ENCODE measurements at regions not wholly inside any gene's neighbourhood (a gene's known extent, or its start where the extent isn't known, plus 50 kb on each side); places are given as distances from the start of the nearest gene placed in this dataset.

DNA sequence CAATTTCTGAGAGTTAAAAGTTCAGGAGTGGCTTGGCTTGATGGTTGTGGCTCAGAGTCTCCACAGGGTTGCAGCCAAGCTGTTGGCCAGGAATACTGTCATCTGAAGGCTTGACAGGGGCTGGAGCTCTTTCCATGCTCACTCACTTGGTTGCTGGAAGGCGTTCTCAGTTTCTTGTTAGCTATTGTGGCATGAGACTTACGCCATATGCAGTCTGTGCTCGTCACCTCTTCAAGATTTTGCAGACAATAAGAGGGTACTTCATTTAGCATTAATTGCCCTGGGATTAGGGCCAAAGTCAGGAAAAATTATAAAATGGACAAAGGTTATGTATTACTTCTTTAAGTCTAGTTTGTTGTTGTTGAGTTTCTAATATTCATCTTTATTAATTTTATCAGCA is 380.6 kb upstream of the MAP3K7 start:
- H3K4me1 ChIP-seq (ENCODE audit: control insufficient read depth in 3 of 3, insufficient read depth in 2 of 3, low read depth in 1 of 3, low read length in 2 of 3), result no peaks in the 10 kb centered on the region
- H3K36me3 ChIP-seq (ENCODE audit: control insufficient read depth in 3 of 3, insufficient read depth in 2 of 3, low read depth in 1 of 3, low read length in 3 of 3), result no peaks in the 10 kb centered on the region
- H3K27ac ChIP-seq (ENCODE audit: low read depth in 1 of 3, low read length in 2 of 3), result no peak overlapping the region
- FAIRE-seq (no peak), DNase-seq (no peak)
- no peaks in the 10 kb centered on the region for H3K9me3 ChIP-seq (ENCODE audit: control insufficient read depth in 2 of 2, insufficient read depth in 1 of 2, low read depth in 1 of 2, low read length in 1 of 2)
- H3K4me3 ChIP-seq (ENCODE audit: low read depth in 1 of 3, low read length in 3 of 3), result no peak overlapping the region
- H3K27me3 ChIP-seq (ENCODE audit: control insufficient read depth in 3 of 3, insufficient read depth in 3 of 3, low read length in 3 of 3), result no peaks in the 10 kb centered on the region
- WGBS, 3 donors, result 66 to 88% (median 81%) methylated on average over 3 of the region's 3 CpGs

DNA sequence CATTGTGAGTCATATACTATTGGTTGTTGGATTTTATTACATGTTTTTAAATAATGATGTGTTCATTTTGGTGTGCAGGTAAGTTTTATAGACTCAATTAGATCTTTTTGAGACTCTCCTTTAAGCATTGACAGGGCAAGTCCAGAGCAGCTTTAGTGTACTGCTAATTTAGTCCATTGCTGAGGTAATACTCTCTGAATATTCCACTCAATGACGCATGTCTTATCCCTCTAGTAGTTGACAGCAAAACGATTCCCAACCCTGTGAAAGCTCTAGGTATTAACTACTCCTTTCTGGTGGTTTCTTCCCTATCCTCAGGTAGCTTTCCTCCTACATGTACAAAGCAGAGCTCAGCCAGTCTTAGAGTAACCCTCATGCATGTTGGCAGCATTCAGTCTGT is 373.5 kb upstream of the MAP3K7 start:
- 75 to 85% (median 78%) methylated on average over 2 of the region's 2 CpGs for WGBS, 3 donors
- FAIRE-seq, result no peak

DNA sequence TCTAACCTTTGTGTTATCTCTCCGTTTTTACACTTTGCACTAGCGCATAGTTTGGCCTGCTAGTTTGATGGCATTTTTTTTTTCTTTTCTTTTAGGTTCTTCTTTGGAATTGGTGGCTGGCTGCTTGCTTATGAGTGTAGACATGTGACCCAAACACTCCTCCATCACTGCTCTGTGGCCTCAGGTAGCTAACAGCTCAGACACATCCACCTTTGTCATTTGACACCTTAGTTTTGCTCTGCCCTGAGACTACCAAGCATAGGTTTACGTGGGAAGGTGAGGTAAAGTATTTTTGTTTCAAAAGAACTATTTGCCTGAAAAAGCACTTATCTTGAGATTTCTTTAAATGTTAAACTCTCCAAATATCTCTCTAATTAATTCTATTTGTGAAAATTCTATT is 368.4 kb upstream of the MAP3K7 start:
- 80 to 88% (median 81%) methylated on average over 3 of the region's 3 CpGs for WGBS, 3 donors

More for the DNA sequence above, 373.5 kb upstream of the MAP3K7 start:
- no peak for DNase-seq
- H3K27ac ChIP-seq (ENCODE audit: low read depth in 1 of 3, low read length in 2 of 3), result no peak overlapping the region
- H3K36me3 ChIP-seq (ENCODE audit: control insufficient read depth in 3 of 3, insufficient read depth in 2 of 3, low read depth in 1 of 3, low read length in 3 of 3), result no peaks in the 10 kb centered on the region
- no peaks in the 10 kb centered on the region for H3K27me3 ChIP-seq (ENCODE audit: control insufficient read depth in 3 of 3, insufficient read depth in 3 of 3, low read length in 3 of 3)
- H3K4me3 ChIP-seq (ENCODE audit: low read depth in 1 of 3, low read length in 3 of 3), result no peak overlapping the region
- no peaks in the 10 kb centered on the region for H3K4me1 ChIP-seq (ENCODE audit: control insufficient read depth in 3 of 3, insufficient read depth in 2 of 3, low read depth in 1 of 3, low read length in 2 of 3)
- no peaks in the 10 kb centered on the region for H3K9me3 ChIP-seq (ENCODE audit: control insufficient read depth in 2 of 2, insufficient read depth in 1 of 2, low read depth in 1 of 2, low read length in 1 of 2)

DNA sequence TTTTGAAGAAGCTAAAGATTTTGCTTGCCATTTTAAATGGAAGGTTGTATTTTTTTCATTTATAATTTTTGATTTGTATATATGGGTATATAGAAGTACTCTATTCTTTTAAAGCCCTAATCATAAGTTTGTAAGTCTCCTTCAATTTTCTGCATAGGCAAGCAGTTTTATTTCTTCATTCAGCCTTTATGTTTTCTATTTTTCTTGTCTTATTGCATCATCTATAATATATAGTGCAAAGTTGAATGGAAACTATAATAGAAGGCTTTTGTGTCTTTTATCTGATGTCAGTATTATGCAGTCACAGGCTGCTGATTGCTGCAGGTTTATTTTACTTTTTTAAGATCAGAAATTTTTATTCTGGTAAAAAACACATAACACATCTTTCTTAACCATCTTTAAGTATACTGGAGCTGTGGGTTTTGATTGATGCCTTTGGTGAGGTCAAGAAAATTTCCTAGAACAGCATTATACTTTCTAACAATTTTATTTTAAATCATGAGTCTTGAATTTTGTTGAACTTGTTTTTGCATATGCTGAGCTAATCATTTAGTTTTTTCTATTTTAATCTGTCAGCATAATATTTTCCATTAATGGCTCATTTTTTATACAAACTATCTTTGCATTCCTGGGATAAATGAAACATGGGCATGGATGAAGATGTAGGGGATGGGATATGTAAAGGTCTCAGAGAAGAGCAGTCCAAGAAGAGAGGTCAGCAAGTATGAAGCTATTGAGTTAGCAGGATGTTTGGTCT is 366.7 kb upstream of the MAP3K7 start:
- Histone ChIP-seq H3K27me3 (ENCODE audit: control insufficient read depth in 3 of 3, insufficient read depth in 3 of 3, low read length in 3 of 3) (no peaks in the 10 kb centered on the region), H3K36me3 (ENCODE audit: control insufficient read depth in 3 of 3, insufficient read depth in 2 of 3, low read depth in 1 of 3, low read length in 3 of 3) (no peaks in the 10 kb centered on the region), H3K9me3 (ENCODE audit: control insufficient read depth in 2 of 2, insufficient read depth in 1 of 2, low read depth in 1 of 2, low read length in 1 of 2) (peaks cover 0 to 2% of the 10 kb centered on the region in 2 donors), H3K4me3 (ENCODE audit: low read depth in 1 of 3, low read length in 3 of 3) (no peak overlapping the region), H3K4me1 (ENCODE audit: control insufficient read depth in 3 of 3, insufficient read depth in 2 of 3, low read depth in 1 of 3, low read length in 2 of 3) (no peaks in the 10 kb centered on the region), H3K27ac (ENCODE audit: low read depth in 1 of 3, low read length in 2 of 3) (no peak overlapping the region)
- FAIRE-seq (no peak), DNase-seq (no peak)

More for the DNA sequence above, 368.4 kb upstream of the MAP3K7 start:
- H3K27ac ChIP-seq (ENCODE audit: low read depth in 1 of 3, low read length in 2 of 3), result no peak overlapping the region
- peaks cover 0 to 2% of the 10 kb centered on the region in 2 donors for H3K9me3 ChIP-seq (ENCODE audit: control insufficient read depth in 2 of 2, insufficient read depth in 1 of 2, low read depth in 1 of 2, low read length in 1 of 2)
- H3K4me1 ChIP-seq (ENCODE audit: control insufficient read depth in 3 of 3, insufficient read depth in 2 of 3, low read depth in 1 of 3, low read length in 2 of 3), result no peaks in the 10 kb centered on the region
- H3K4me3 ChIP-seq (ENCODE audit: low read depth in 1 of 3, low read length in 3 of 3), result no peak overlapping the region
- no peaks in the 10 kb centered on the region for H3K27me3 ChIP-seq (ENCODE audit: control insufficient read depth in 3 of 3, insufficient read depth in 3 of 3, low read length in 3 of 3)
- DNase-seq (no peak), FAIRE-seq (no peak)
- no peaks in the 10 kb centered on the region for H3K36me3 ChIP-seq (ENCODE audit: control insufficient read depth in 3 of 3, insufficient read depth in 2 of 3, low read depth in 1 of 3, low read length in 3 of 3)

DNA sequence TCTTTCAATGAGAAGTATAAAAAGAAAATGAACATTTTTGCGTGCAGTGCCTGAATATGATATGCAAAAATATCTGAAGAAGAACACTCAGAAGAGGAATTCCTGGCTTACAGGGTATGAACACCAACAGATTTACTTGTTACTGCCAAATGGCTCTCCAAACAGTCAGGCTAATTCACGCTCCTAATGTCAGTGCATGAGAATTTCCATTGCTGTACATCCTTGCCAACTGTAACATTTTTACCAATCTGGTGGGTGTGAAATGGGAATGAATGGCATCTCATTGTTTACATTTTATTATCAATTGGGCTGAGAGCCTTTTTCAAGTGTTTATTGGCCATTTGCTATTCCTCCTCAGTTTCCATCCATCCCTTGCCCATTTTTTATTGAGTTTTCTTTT is 365.3 kb upstream of the MAP3K7 start:
- H3K4me3 ChIP-seq (ENCODE audit: low read depth in 1 of 3, low read length in 3 of 3), result no peak overlapping the region
- H3K27me3 ChIP-seq (ENCODE audit: control insufficient read depth in 3 of 3, insufficient read depth in 3 of 3, low read length in 3 of 3), result no peaks in the 10 kb centered on the region
- DNase-seq, result no peak
- peaks cover 0 to 2% of the 10 kb centered on the region in 2 donors for H3K9me3 ChIP-seq (ENCODE audit: control insufficient read depth in 2 of 2, insufficient read depth in 1 of 2, low read depth in 1 of 2, low read length in 1 of 2)
- 82 to 88% (median 87%) methylated on average over 2 of the region's 2 CpGs for WGBS, 3 donors
- H3K27ac ChIP-seq (ENCODE audit: low read depth in 1 of 3, low read length in 2 of 3), result no peak overlapping the region
- H3K36me3 ChIP-seq (ENCODE audit: control insufficient read depth in 3 of 3, insufficient read depth in 2 of 3, low read depth in 1 of 3, low read length in 3 of 3), result no peaks in the 10 kb centered on the region
- H3K4me1 ChIP-seq (ENCODE audit: control insufficient read depth in 3 of 3, insufficient read depth in 2 of 3, low read depth in 1 of 3, low read length in 2 of 3), result no peaks in the 10 kb centered on the region
- FAIRE-seq, result no peak

DNA sequence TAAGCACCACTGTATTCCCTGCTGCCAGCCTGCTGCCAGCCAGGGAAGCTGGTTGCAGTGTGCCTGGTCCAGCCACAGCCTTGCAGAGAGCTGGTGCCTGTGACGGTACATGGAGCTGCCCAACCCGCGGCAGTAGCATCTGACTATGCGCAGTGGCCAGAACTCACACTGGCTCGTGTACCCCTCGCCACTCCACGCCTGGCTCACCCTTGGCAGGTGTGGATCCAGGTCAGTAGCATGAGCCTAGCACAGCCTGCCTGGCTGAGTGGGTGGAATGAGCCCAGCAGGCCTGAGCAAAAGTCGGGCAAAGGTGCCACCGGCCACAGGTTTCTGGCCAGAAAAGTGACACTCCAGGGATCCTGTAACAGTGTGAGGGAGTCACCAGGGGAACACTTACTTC is 361.7 kb upstream of the MAP3K7 start:
- H3K36me3 ChIP-seq (ENCODE audit: control insufficient read depth in 3 of 3, insufficient read depth in 2 of 3, low read depth in 1 of 3, low read length in 3 of 3), result no peaks in the 10 kb centered on the region
- H3K27me3 ChIP-seq (ENCODE audit: control insufficient read depth in 3 of 3, insufficient read depth in 3 of 3, low read length in 3 of 3), result no peaks in the 10 kb centered on the region
- no peaks in the 10 kb centered on the region for H3K9me3 ChIP-seq (ENCODE audit: control insufficient read depth in 2 of 2, insufficient read depth in 1 of 2, low read depth in 1 of 2, low read length in 1 of 2)
- H3K4me3 ChIP-seq (ENCODE audit: low read depth in 1 of 3, low read length in 3 of 3), result no peak overlapping the region
- DNase-seq (no peak), FAIRE-seq (no peak)
- H3K27ac ChIP-seq (ENCODE audit: low read depth in 1 of 3, low read length in 2 of 3), result no peak overlapping the region
- H3K4me1 ChIP-seq (ENCODE audit: control insufficient read depth in 3 of 3, insufficient read depth in 2 of 3, low read depth in 1 of 3, low read length in 2 of 3), result no peaks in the 10 kb centered on the region
- WGBS, 3 donors, result 81 to 91% (median 84%) methylated on average over 9 of the region's 9 CpGs

DNA sequence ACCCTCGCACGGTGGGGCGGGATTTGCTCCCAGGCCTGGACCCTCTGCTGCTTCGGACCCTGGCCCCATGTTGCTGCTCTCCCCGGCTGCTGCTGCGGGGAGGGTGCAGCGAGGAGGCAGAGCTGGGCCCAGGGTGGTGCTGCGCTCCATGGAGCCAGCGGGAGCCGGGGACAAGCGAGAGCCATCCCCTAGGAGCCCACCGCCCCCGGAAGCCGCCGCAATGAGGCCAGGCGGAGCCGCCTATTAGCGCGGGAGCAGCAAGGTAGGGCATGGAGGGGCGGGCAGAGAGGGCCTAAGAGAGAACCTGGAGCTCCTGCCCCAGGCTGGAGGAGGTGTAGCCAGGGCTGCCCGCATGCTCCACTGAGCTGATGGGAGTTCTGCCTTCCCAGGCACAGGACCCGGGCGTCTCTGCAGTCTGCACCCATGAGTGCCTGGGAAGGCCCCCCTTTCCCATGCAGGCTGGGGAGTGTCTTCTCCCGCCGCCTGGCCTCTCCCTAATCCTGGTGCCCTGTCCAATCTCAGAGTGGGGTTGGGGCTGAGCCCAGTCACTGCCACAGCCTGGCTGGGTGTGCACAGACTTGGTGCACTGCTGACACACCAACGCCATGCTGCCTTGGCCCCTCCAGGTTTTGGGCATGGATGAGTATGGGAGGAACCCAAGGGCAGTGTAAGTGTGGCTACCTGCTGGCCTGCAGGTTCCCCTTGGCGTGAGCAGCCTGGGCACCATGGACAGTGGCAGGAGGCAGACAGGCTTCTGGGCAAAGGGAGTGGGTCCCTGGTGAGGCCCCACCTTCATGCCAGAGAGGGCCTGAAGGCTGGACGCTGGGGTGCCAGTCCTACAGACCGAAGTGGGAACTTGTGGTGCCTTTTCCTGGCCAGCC is 360.6 kb upstream of the MAP3K7 start:
- DNase-seq, result no peak
- no peaks in the 10 kb centered on the region for H3K36me3 ChIP-seq (ENCODE audit: control insufficient read depth in 3 of 3, insufficient read depth in 2 of 3, low read depth in 1 of 3, low read length in 3 of 3)
- no peaks in the 10 kb centered on the region for H3K9me3 ChIP-seq (ENCODE audit: control insufficient read depth in 2 of 2, insufficient read depth in 1 of 2, low read depth in 1 of 2, low read length in 1 of 2)
- H3K27me3 ChIP-seq (ENCODE audit: control insufficient read depth in 3 of 3, insufficient read depth in 3 of 3, low read length in 3 of 3), result no peaks in the 10 kb centered on the region
- H3K27ac ChIP-seq (ENCODE audit: low read depth in 1 of 3, low read length in 2 of 3), result no peak overlapping the region
- no peak for FAIRE-seq
- H3K4me3 ChIP-seq (ENCODE audit: low read depth in 1 of 3, low read length in 3 of 3), result no peak overlapping the region
- 90 to 93% (median 93%) methylated on average over 28 to 29 of the region's 29 CpGs for WGBS, 3 donors
- H3K4me1 ChIP-seq (ENCODE audit: control insufficient read depth in 3 of 3, insufficient read depth in 2 of 3, low read depth in 1 of 3, low read length in 2 of 3), result no peaks in the 10 kb centered on the region

DNA sequence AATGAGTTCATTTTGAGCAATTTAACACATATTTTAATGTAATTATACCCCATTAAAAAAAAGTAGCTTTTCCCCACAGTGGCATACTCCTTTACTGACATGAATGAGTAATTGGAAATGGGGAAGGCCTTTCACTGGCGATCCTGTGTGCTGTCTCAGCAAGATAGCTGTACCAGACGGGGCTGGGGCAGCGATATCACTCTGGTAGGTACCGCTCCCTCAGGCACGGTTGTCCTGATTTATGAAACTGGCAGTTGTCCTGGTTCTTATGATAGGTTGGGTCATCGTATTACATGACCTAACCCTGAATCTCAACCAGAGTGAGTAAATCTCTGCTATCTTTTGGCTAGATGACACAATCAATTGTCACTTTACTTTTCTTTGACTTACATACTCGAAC is 355.0 kb upstream of the MAP3K7 start:
- Histone ChIP-seq H3K4me1 (ENCODE audit: control insufficient read depth in 3 of 3, insufficient read depth in 2 of 3, low read depth in 1 of 3, low read length in 2 of 3) (no peaks in the 10 kb centered on the region), H3K9me3 (ENCODE audit: control insufficient read depth in 2 of 2, insufficient read depth in 1 of 2, low read depth in 1 of 2, low read length in 1 of 2) (no peaks in the 10 kb centered on the region), H3K27me3 (ENCODE audit: control insufficient read depth in 3 of 3, insufficient read depth in 3 of 3, low read length in 3 of 3) (no peaks in the 10 kb centered on the region), H3K27ac (ENCODE audit: low read depth in 1 of 3, low read length in 2 of 3) (no peak overlapping the region), H3K36me3 (ENCODE audit: control insufficient read depth in 3 of 3, insufficient read depth in 2 of 3, low read depth in 1 of 3, low read length in 3 of 3) (no peaks in the 10 kb centered on the region), H3K4me3 (ENCODE audit: low read depth in 1 of 3, low read length in 3 of 3) (no peak overlapping the region)
- WGBS, 3 donors, result 64 to 83% (median 68%) methylated on average over 7 of the region's 7 CpGs
- no peak for DNase-seq
- no peak for FAIRE-seq
